ENCODE measurements at regions not wholly inside any gene's neighbourhood (a gene's known extent, or its start where the extent isn't known, plus 50 kb on each side); places are given as distances from the start of the nearest gene placed in this dataset.
"Not testable (repeated sequence)": the region's sequence is repeated elsewhere in the genome, so short reads cannot be mapped to it uniquely, and the experiment has no call there.

GRCh38 chr1:5156416-5157120, 502.2 kb downstream of the AJAP1 start:
- DNase-seq: no peak

GRCh38 chr1:5151511-5151910, 497.1 kb downstream of the AJAP1 start:
- no peak for DNase-seq

GRCh38 chr1:5150191-5150590, 495.8 kb downstream of the AJAP1 start:
- DNase-seq: no peak

GRCh38 chr1:5147806-5148205, 493.4 kb downstream of the AJAP1 start:
- DNase-seq: no peak

GRCh38 chr1:5142389-5142788, 488.0 kb downstream of the AJAP1 start:
- no peak for DNase-seq

- DNase-seq: no peak
These were observed 487.3 kb downstream of the AJAP1 start for GRCh38 chr1:5141750-5142149.

GRCh38 chr1:5140962-5141361, 486.6 kb downstream of the AJAP1 start:
- no peak for DNase-seq

GRCh38 chr1:5140136-5140535, 485.7 kb downstream of the AJAP1 start:
- DNase-seq: no peak

- no peak for DNase-seq
These were observed 475.4 kb downstream of the AJAP1 start for GRCh38 chr1:5129746-5130355.

GRCh38 chr1:5125208-5125607, 470.8 kb downstream of the AJAP1 start:
- DNase-seq: no peak

GRCh38 chr1:5120559-5120958, 466.1 kb downstream of the AJAP1 start:
- DNase-seq: no peak

GRCh38 chr1:5119366-5120234, 465.2 kb downstream of the AJAP1 start:
- no peak for DNase-seq

GRCh38 chr1:5118771-5119170, 464.4 kb downstream of the AJAP1 start:
- not testable (repeated sequence) for DNase-seq

- DNase-seq: not testable (repeated sequence)
These were observed 463.9 kb downstream of the AJAP1 start for GRCh38 chr1:5118292-5118691.

GRCh38 chr1:5111581-5111980, 457.2 kb downstream of the AJAP1 start:
- DNase-seq: no peak

- no peak for DNase-seq
These were observed 456.1 kb downstream of the AJAP1 start for GRCh38 chr1:5110508-5110907.

- DNase-seq: no peak
These were observed 455.2 kb downstream of the AJAP1 start for GRCh38 chr1:5109633-5110032.

- no peak for DNase-seq
These were observed 454.3 kb downstream of the AJAP1 start for GRCh38 chr1:5108740-5109139.

- no peak for DNase-seq
These were observed 451.3 kb downstream of the AJAP1 start for GRCh38 chr1:5105744-5106143.

- DNase-seq: no peak
These were observed 445.1 kb downstream of the AJAP1 start for GRCh38 chr1:5099558-5099957.

GRCh38 chr1:5098981-5099385, 444.6 kb downstream of the AJAP1 start:
- no peak for DNase-seq

- DNase-seq: no peak
These were observed 438.6 kb downstream of the AJAP1 start for GRCh38 chr1:5093042-5093441.

- no peak for DNase-seq
These were observed 430.3 kb downstream of the AJAP1 start for GRCh38 chr1:5084676-5085075.

GRCh38 chr1:5067246-5067645, 412.8 kb downstream of the AJAP1 start:
- DNase-seq: no peak
